ENCODE measurements at regions not wholly inside any gene's neighbourhood (a gene's known extent, or its start where the extent isn't known, plus 50 kb on each side); places are given as distances from the start of the nearest gene placed in this dataset.

DNA sequence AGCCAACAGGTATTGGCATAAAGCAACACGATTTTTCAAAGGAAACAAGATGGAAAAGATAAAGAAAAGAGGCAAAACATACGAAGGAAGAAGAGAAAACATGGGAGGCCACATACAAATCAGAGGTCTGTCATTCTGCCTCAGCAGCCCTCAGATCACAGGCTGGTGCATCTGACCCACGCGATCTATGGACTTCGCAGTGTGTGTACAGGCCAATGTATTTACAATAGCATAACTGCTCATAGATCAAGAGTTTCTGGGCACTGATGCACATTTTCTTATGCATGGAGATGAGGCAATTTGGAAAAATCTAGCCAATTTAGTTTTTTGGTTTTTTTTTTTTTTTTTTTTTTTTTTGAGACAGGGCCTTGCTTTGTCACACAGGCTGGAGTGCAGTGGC, 245.4 kb downstream of the DUSP6 start:
- TF ChIP-seq, protein P1, sequence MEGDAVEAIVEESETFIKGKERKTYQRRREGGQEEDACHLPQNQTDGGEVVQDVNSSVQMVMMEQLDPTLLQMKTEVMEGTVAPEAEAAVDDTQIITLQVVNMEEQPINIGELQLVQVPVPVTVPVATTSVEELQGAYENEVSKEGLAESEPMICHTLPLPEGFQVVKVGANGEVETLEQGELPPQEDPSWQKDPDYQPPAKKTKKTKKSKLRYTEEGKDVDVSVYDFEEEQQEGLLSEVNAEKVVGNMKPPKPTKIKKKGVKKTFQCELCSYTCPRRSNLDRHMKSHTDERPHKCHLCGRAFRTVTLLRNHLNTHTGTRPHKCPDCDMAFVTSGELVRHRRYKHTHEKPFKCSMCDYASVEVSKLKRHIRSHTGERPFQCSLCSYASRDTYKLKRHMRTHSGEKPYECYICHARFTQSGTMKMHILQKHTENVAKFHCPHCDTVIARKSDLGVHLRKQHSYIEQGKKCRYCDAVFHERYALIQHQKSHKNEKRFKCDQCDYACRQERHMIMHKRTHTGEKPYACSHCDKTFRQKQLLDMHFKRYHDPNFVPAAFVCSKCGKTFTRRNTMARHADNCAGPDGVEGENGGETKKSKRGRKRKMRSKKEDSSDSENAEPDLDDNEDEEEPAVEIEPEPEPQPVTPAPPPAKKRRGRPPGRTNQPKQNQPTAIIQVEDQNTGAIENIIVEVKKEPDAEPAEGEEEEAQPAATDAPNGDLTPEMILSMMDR (IDR thresholded peaks at IDR 0.05), result no peak
- TF ChIP-seq POLR2A (IDR thresholded peaks at IDR 0.05), result no peak

Measured in lower leg skin (tissue), 3 donors.